WTC11 (cell line): ENCODE measurements at regions not wholly inside any gene's neighbourhood (a gene's known extent, or its start where the extent isn't known, plus 50 kb on each side); places are given as distances from the start of the nearest gene placed in this dataset.
"Not testable (repeated sequence)": the region's sequence is repeated elsewhere in the genome, so short reads cannot be mapped to it uniquely, and the experiment has no call there.

Experiments used
- ATAC-seq: fragments of 200-7000 bp; cut with Tn5 transposase; 2 replicates; pipeline ENCODE4 v1.10.0; 2021; ENCODE audit warnings: mild to moderate bottlenecking, moderate library complexity
- CTCF ChIA-PET: fragments of 300-600 bp; sonication (Branson Sonifier 250); formaldehyde crosslinking; loops from one replicate; lab custom pipeline; 2021; ENCODE audit warnings: antibody characterized with exemption; lab: Charles Lee
- POLR2A ChIA-PET: fragments of 350-600 bp; sonication (Branson Sonifier 250); formaldehyde crosslinking; loops from one replicate; lab custom pipeline; 2021; ENCODE audit warnings: antibody characterized with exemption; lab: Charles Lee
- DNase-seq: peaks from one replicate; pipeline ENCODE4 v3.0.0; 2021; ENCODE audit warnings: low spot score
- H3K27ac Mint-ChIP-seq: 2 replicates; pipeline ENCODE4 v1.8.0; 2021; ENCODE audit warnings: mixed read lengths
- H3K27me3 Mint-ChIP-seq: 2 replicates; pipeline ENCODE4 v1.8.0; 2021; ENCODE audit warnings: low read depth, mild to moderate bottlenecking, moderate library complexity, mixed read lengths
- H3K36me3 Mint-ChIP-seq: 2 replicates; pipeline ENCODE4 v1.8.0; 2021; ENCODE audit warnings: mixed read lengths
- H3K4me1 Mint-ChIP-seq: 2 replicates; pipeline ENCODE4 v1.8.0; 2022; ENCODE audit warnings: mixed read lengths
- H3K4me3 Mint-ChIP-seq: 2 replicates; pipeline ENCODE4 v1.8.0; 2021; ENCODE audit warnings: mild to moderate bottlenecking, moderate library complexity, mixed read lengths
- H3K9me3 Mint-ChIP-seq: 2 replicates; pipeline ENCODE4 v1.8.0; 2021; ENCODE audit warnings: mixed read lengths
- E2F5 ChIP-seq: sonication (generic); formaldehyde crosslinking; IDR thresholded peaks from 2 replicates; pipeline ENCODE4 v1.8.1; 2022; ENCODE audit warnings: mild to moderate bottlenecking, moderate library complexity, missing genetic modification reagents
- ESRRA ChIP-seq: sonication (generic); formaldehyde crosslinking; IDR thresholded peaks from 2 replicates; pipeline ENCODE4 v1.8.1; 2022; ENCODE audit warnings: mild to moderate bottlenecking, missing genetic modification reagents, borderline replicate concordance
- GABPB1 ChIP-seq: sonication (generic); formaldehyde crosslinking; IDR thresholded peaks from 2 replicates; pipeline ENCODE4 v1.8.1; 2023; ENCODE audit warnings: mild to moderate bottlenecking, missing genetic modification reagents
- NR1H2 ChIP-seq: sonication (generic); formaldehyde crosslinking; IDR thresholded peaks from 2 replicates; pipeline ENCODE4 v1.9.0; 2021; ENCODE audit warnings: mild to moderate bottlenecking, moderate library complexity, missing genetic modification reagents
- PREB ChIP-seq: sonication (generic); formaldehyde crosslinking; IDR thresholded peaks from 2 replicates; pipeline ENCODE4 v1.8.1; 2022; ENCODE audit warnings: mild to moderate bottlenecking, missing genetic modification reagents, moderate library complexity, borderline replicate concordance
- RORB ChIP-seq: fragments of 250-450 bp; sonication (Bioruptor Pico); IDR thresholded peaks from 2 replicates; pipeline ENCODE4 v1.9.0; 2021; ENCODE audit warnings: mild to moderate bottlenecking
- ZBTB21 ChIP-seq: sonication (generic); formaldehyde crosslinking; IDR thresholded peaks from 2 replicates; pipeline ENCODE4 v1.8.1; 2023; ENCODE audit warnings: mild to moderate bottlenecking, missing genetic modification reagents, borderline replicate concordance
- ZNF219 ChIP-seq: sonication (generic); formaldehyde crosslinking; IDR thresholded peaks from 2 replicates; pipeline ENCODE4 v1.8.0; 2023; ENCODE audit warnings: missing genetic modification reagents, mild to moderate bottlenecking, borderline replicate concordance
- ZNF232 ChIP-seq: sonication (generic); formaldehyde crosslinking; IDR thresholded peaks from 2 replicates; pipeline ENCODE4 v1.8.0; 2022; ENCODE audit warnings: mild to moderate bottlenecking, missing genetic modification reagents
- ZNF317 ChIP-seq: sonication (generic); formaldehyde crosslinking; IDR thresholded peaks from 2 replicates; pipeline ENCODE4 v1.8.1; 2023; ENCODE audit warnings: low read depth, mild to moderate bottlenecking, moderate library complexity, missing genetic modification reagents, borderline replicate concordance
- ZNF671 ChIP-seq: fragments of 250-450 bp; sonication (Bioruptor Pico); IDR thresholded peaks from 2 replicates; pipeline ENCODE4 v1.8.0; 2021; ENCODE audit warnings: mild to moderate bottlenecking
- TF ChIP-seq, protein P1 (sequence below): fragments of 250-450 bp; sonication (Bioruptor Pico); IDR thresholded peaks from 2 replicates; pipeline ENCODE4 v1.9.0; 2021; ENCODE audit warnings: moderate library complexity, mild to moderate bottlenecking, inconsistent platforms, borderline replicate concordance
- TF ChIP-seq, protein P2 (sequence below): fragments of 250-450 bp; sonication (Bioruptor Pico); IDR thresholded peaks from 2 replicates; pipeline ENCODE4 v1.9.0; 2021; ENCODE audit warnings: mild to moderate bottlenecking
- TF ChIP-seq, protein P3 (sequence below): sonication (generic); formaldehyde crosslinking; IDR thresholded peaks from 2 replicates; pipeline ENCODE4 v1.8.0; 2022; ENCODE audit warnings: mild to moderate bottlenecking, missing genetic modification reagents

DNA sequence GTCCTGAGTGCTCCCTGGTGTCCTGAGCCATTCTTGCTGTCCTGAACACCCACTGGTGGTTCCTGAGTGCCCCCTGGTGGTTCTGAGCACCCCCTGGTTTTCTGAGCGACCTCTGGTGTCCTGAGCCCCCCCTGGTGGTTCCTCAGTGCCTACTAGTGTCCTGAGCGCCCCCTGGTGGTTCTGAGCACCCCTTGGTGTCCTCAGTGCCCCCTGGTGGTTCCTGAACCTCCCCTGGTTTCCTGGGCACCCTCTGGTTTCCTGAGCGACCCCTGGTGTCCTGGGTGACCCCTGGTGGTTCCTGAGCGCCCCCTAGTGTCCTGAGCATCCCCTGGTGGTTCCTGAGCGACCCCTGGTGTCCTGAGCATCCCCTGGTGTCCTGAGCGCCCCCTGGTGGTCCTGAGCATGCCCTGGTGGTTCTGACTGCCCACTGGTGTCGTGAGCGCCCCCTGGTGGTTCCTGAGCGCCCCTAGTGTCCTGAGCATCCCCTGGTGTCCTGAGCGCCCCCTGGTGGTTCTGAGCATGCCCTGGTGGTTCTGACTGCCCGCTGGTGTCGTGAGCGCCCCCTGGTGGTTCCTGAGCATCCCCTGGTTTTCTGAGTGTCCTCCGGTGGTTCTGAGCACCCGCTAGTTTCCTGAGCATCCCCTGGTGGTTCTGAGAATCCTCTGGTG is 473.1 kb downstream of the TMEM121 start (continued):
- no peak for TF ChIP-seq ZBTB21 (CRISPR knock-in tag)
- TF ChIP-seq ZNF219 (CRISPR knock-in tag), result no peak
- TF ChIP-seq, protein P1, sequence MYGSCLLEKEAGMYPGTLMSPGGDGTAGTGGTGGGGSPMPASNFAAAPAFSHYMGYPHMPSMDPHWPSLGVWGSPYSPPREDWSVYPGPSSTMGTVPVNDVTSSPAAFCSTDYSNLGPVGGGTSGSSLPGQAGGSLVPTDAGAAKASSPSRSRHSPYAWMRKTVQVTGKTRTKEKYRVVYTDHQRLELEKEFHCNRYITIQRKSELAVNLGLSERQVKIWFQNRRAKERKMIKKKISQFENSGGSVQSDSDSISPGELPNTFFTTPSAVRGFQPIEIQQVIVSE (CRISPR knock-in tag), result no peak
- TF ChIP-seq ESRRA, result no peak
- TF ChIP-seq ZNF232 (CRISPR knock-in tag), result no peak
- no peak for TF ChIP-seq ZNF671 (CRISPR knock-in tag)
- TF ChIP-seq, protein P2, sequence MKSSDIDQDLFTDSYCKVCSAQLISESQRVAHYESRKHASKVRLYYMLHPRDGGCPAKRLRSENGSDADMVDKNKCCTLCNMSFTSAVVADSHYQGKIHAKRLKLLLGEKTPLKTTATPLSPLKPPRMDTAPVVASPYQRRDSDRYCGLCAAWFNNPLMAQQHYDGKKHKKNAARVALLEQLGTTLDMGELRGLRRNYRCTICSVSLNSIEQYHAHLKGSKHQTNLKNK (CRISPR knock-in tag), result no peak
- no peak for TF ChIP-seq ZNF317 (CRISPR knock-in tag)

DNA sequence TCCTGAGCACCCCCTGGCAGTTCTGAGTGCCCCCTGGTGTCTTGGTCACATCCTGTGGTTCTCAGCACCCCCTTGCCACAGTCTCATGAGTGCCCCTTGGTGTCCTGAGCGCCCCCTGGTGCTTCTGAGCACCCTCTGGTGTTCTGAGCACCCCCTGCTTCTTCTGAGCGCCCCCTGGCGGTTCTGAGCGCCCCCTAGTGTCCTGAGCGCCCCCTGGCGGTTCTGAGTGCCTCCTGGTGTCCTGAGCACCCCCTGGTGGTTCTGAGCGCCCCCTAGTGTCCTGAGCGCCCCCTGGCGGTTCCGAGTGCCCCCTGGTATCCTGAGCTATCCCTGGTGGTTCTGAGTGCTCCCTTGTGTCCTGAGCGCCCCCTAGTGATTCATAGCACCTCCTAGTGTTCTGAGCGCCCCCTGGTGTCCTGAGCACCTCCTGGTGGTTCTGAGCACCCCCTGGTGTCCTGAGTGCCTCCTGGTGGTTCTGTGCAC is 473.7 kb downstream of the TMEM121 start:
- ATAC-seq, CTCF ChIA-PET, H3K27ac Mint-ChIP-seq, DNase-seq, H3K4me3 Mint-ChIP-seq, POLR2A ChIA-PET, H3K27me3 Mint-ChIP-seq, H3K4me1 Mint-ChIP-seq: not testable (repeated sequence)
- peaks cover 40% of the 10 kb centered on the region for H3K36me3 Mint-ChIP-seq
- peaks cover 52% of the 10 kb centered on the region for H3K9me3 Mint-ChIP-seq

DNA sequence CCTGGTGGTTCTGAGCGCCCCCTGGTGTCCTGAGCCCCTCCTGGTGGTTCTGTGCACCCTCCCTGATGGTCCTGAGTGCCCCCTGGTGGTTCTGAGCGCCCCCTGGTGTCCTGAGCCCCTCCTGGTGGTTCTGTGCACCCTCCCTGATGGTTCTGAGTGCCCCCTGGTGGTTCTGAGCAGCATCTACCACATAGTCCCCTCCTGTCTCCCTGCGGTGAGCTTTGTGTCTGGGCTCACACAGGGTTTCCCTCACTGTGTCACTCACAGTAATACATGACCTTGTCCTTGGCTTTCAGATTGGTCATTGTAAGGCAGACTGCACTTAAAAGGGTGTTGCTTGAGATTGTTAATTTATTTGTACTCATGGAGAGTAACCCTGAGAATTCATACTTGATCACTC is 474.9 kb downstream of the TMEM121 start:
- H3K27me3 Mint-ChIP-seq, DNase-seq, ATAC-seq, H3K4me1 Mint-ChIP-seq, H3K27ac Mint-ChIP-seq, H3K4me3 Mint-ChIP-seq, POLR2A ChIA-PET, CTCF ChIA-PET: not testable (repeated sequence)
- H3K9me3 Mint-ChIP-seq, result peaks cover 55% of the 10 kb centered on the region
- peaks cover 41% of the 10 kb centered on the region for H3K36me3 Mint-ChIP-seq

DNA sequence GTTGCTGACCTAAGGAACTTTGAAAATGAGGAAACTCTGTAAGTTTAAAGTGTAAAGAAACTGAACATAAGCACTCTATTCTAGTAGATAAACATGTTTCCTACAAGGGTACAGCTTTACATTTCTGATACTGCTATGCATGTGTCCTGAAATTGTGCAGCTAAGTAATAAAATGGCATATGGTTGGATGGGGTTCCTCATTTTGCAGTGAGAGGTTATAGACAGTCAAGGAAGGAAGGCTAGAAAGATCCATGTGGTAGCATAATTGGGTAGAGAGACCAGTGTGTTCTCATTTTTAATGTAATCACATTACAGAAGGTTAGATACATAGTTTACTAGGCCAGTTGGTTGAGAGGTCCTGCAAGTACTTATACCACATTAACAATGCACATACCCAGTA is 477.0 kb downstream of the TMEM121 start:
- CTCF ChIA-PET, result no interaction called here
- H3K9me3 Mint-ChIP-seq, result peaks cover 59% of the 10 kb centered on the region

GRCh38 chr14:106004937-106005795 is 478.8 kb downstream of the TMEM121 start:
- H3K27me3 Mint-ChIP-seq, H3K4me3 Mint-ChIP-seq, H3K27ac Mint-ChIP-seq, DNase-seq, POLR2A ChIA-PET, H3K4me1 Mint-ChIP-seq, ATAC-seq, CTCF ChIA-PET: not testable (repeated sequence)
- peaks cover 68% of the 10 kb centered on the region for H3K9me3 Mint-ChIP-seq
- peaks cover 52% of the 10 kb centered on the region for H3K36me3 Mint-ChIP-seq

More for the DNA sequence above, 477.0 kb downstream of the TMEM121 start:
- Mint-ChIP-seq H3K36me3 (peaks cover 46% of the 10 kb centered on the region), H3K27me3 (no peaks in the 10 kb centered on the region; the same call in 1 of the 2 replicates), H3K4me3 (no peak overlapping the region), H3K4me1 (no peaks in the 10 kb centered on the region), H3K27ac (no peak overlapping the region)
- TF ChIP-seq PREB (CRISPR knock-in tag), result no peak
- no peak for TF ChIP-seq RORB
- TF ChIP-seq, protein P2 (CRISPR knock-in tag), result no peak
- no peak for TF ChIP-seq NR1H2 (CRISPR knock-in tag)
- TF ChIP-seq GABPB1 (CRISPR knock-in tag), result no peak
- no peak for TF ChIP-seq E2F5
- TF ChIP-seq, protein P3, sequence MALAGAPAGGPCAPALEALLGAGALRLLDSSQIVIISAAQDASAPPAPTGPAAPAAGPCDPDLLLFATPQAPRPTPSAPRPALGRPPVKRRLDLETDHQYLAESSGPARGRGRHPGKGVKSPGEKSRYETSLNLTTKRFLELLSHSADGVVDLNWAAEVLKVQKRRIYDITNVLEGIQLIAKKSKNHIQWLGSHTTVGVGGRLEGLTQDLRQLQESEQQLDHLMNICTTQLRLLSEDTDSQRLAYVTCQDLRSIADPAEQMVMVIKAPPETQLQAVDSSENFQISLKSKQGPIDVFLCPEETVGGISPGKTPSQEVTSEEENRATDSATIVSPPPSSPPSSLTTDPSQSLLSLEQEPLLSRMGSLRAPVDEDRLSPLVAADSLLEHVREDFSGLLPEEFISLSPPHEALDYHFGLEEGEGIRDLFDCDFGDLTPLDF, result no peak
- no peak for DNase-seq
- POLR2A ChIA-PET, result no interaction called here
- no peak for ATAC-seq

GRCh38 chr14:106006043-106006442 is 479.7 kb downstream of the TMEM121 start:
- CTCF ChIA-PET, ATAC-seq, H3K27ac Mint-ChIP-seq, POLR2A ChIA-PET, H3K4me1 Mint-ChIP-seq, H3K27me3 Mint-ChIP-seq, DNase-seq, H3K4me3 Mint-ChIP-seq: not testable (repeated sequence)
- Mint-ChIP-seq H3K9me3 (peaks cover 76% of the 10 kb centered on the region), H3K36me3 (peaks cover 60% of the 10 kb centered on the region)

DNA sequence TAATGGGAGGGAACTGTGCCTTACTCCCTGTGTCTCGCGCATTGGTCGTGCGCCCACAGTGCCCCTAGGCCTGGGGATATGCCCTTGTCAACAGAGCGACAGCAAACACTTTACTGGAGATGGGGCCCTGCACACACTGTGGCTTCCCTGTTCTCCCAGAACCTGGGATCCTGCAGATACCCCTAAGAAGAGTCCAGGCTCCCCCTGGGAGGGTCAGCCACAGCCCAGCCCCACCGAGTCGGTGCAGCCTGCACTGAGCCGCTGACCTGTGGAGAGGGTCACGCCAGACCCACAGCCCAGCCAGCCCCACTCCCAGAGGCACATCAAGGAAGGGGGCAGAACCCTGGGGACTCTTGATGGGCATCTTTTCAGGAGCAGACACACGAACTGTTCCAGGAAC is 480.3 kb downstream of the TMEM121 start:
- ATAC-seq, POLR2A ChIA-PET, H3K27me3 Mint-ChIP-seq, H3K4me1 Mint-ChIP-seq, CTCF ChIA-PET, H3K27ac Mint-ChIP-seq, H3K4me3 Mint-ChIP-seq, DNase-seq: not testable (repeated sequence)
- peaks cover 60% of the 10 kb centered on the region for H3K36me3 Mint-ChIP-seq
- peaks cover 71% of the 10 kb centered on the region for H3K9me3 Mint-ChIP-seq
